ENCODE measurements at regions not wholly inside any gene's neighbourhood (a gene's known extent, or its start where the extent isn't known, plus 50 kb on each side); places are given as distances from the start of the nearest gene placed in this dataset.
"Not testable (repeated sequence)": the region's sequence is repeated elsewhere in the genome, so short reads cannot be mapped to it uniquely, and the experiment has no call there.

GRCh38 chr6:76972474-76972873 is 490.8 kb downstream of the HTR1B start:
- no peak overlapping the region for H3K27ac Mint-ChIP-seq (ENCODE audit: unreplicated experiment)
- no peak for TF ChIP-seq CTCF (IDR thresholded peaks at IDR 0.05; ENCODE audit: unreplicated experiment)
- H3K4me3 Mint-ChIP-seq (ENCODE audit: low read depth, unreplicated experiment) = no peak overlapping the region
- intact Hi-C loops (cut with micrococcal nuclease; ENCODE audit: unreplicated experiment) = no loop called here
- no peak for DNase-seq
- CTCF ChIA-PET = interaction anchor here (0.7 kb wide), 1 partner anchor 1057 kb away, joined by 3 read pairs; no protein-coding TSS in a partner anchor
- peaks cover 6% of the 10 kb centered on the region for H3K9me3 Mint-ChIP-seq (ENCODE audit: low read depth, unreplicated experiment)
- no peaks in the 10 kb centered on the region for H3K36me3 Mint-ChIP-seq (ENCODE audit: insufficient read depth, unreplicated experiment)
- BruUV-seq (replicated peaks) = no TSS peak
- H3K4me1 Mint-ChIP-seq (ENCODE audit: low read depth, unreplicated experiment) = no peaks in the 10 kb centered on the region
- no peaks in the 10 kb centered on the region for H3K27me3 Mint-ChIP-seq (ENCODE audit: unreplicated experiment)

GRCh38 chr6:76959177-76959576 is 504.1 kb downstream of the HTR1B start:
- H3K27me3 Mint-ChIP-seq (ENCODE audit: unreplicated experiment); H3K36me3 Mint-ChIP-seq (ENCODE audit: insufficient read depth, unreplicated experiment); H3K9me3 Mint-ChIP-seq (ENCODE audit: low read depth, unreplicated experiment); H3K4me3 Mint-ChIP-seq (ENCODE audit: low read depth, unreplicated experiment); H3K27ac Mint-ChIP-seq (ENCODE audit: unreplicated experiment); BruUV-seq (replicated peaks); CTCF ChIA-PET; DNase-seq; intact Hi-C loops (cut with micrococcal nuclease; ENCODE audit: unreplicated experiment); H3K4me1 Mint-ChIP-seq (ENCODE audit: low read depth, unreplicated experiment): not testable (repeated sequence)

GRCh38 chr6:76942203-76942966 is 520.9 kb downstream of the HTR1B start:
- intact Hi-C loops (cut with micrococcal nuclease; ENCODE audit: unreplicated experiment) = no loop called here
- H3K27me3 Mint-ChIP-seq (ENCODE audit: unreplicated experiment) = no peaks in the 10 kb centered on the region
- peaks cover 2% of the 10 kb centered on the region for H3K9me3 Mint-ChIP-seq (ENCODE audit: low read depth, unreplicated experiment)
- H3K36me3 Mint-ChIP-seq (ENCODE audit: insufficient read depth, unreplicated experiment) = no peaks in the 10 kb centered on the region
- H3K4me3 Mint-ChIP-seq (ENCODE audit: low read depth, unreplicated experiment) = no peak overlapping the region
- no peak for TF ChIP-seq CTCF (IDR thresholded peaks at IDR 0.05; ENCODE audit: unreplicated experiment)
- H3K4me1 Mint-ChIP-seq (ENCODE audit: low read depth, unreplicated experiment) = no peaks in the 10 kb centered on the region
- no peak overlapping the region for H3K27ac Mint-ChIP-seq (ENCODE audit: unreplicated experiment)
- no TSS peak for BruUV-seq (replicated peaks)
- DNase-seq = no peak
- CTCF ChIA-PET = no interaction called here

- intact Hi-C loops (cut with micrococcal nuclease; ENCODE audit: unreplicated experiment) = no loop called here
- Mint-ChIP-seq H3K36me3 (ENCODE audit: insufficient read depth, unreplicated experiment) (no peaks in the 10 kb centered on the region), H3K9me3 (ENCODE audit: low read depth, unreplicated experiment) (peaks cover 4% of the 10 kb centered on the region), H3K27ac (ENCODE audit: unreplicated experiment) (peak overlapping the region; percentile 63), H3K4me3 (ENCODE audit: low read depth, unreplicated experiment) (no peak overlapping the region), H3K4me1 (ENCODE audit: low read depth, unreplicated experiment) (no peaks in the 10 kb centered on the region), H3K27me3 (ENCODE audit: unreplicated experiment) (no peaks in the 10 kb centered on the region)
- DNase-seq = no peak
- no peak for TF ChIP-seq CTCF (IDR thresholded peaks at IDR 0.05; ENCODE audit: unreplicated experiment)
- CTCF ChIA-PET = interaction anchor here (1.0 kb wide), 1 partner anchor 665 kb away, joined by 3 read pairs; no protein-coding TSS in a partner anchor
- BruUV-seq (replicated peaks) = no TSS peak
Observed at GRCh38 chr6:76940191-76940590, 523.1 kb downstream of the HTR1B start.

GRCh38 chr6:76914737-76915136 is 548.6 kb downstream of the HTR1B start:
- no peak for DNase-seq
- no TSS peak for BruUV-seq (replicated peaks)
- Mint-ChIP-seq H3K9me3 (ENCODE audit: low read depth, unreplicated experiment) (no peaks in the 10 kb centered on the region), H3K36me3 (ENCODE audit: insufficient read depth, unreplicated experiment) (no peaks in the 10 kb centered on the region), H3K27ac (ENCODE audit: unreplicated experiment) (no peak overlapping the region), H3K27me3 (ENCODE audit: unreplicated experiment) (no peaks in the 10 kb centered on the region), H3K4me1 (ENCODE audit: low read depth, unreplicated experiment) (no peaks in the 10 kb centered on the region), H3K4me3 (ENCODE audit: low read depth, unreplicated experiment) (no peak overlapping the region)
- TF ChIP-seq CTCF (IDR thresholded peaks at IDR 0.05; ENCODE audit: unreplicated experiment) = no peak
- intact Hi-C loops (cut with micrococcal nuclease; ENCODE audit: unreplicated experiment) = no loop called here
- CTCF ChIA-PET = no interaction called here

GRCh38 chr6:76905541-76905940 is 557.8 kb downstream of the HTR1B start:
- H3K4me1 Mint-ChIP-seq (ENCODE audit: low read depth, unreplicated experiment); H3K9me3 Mint-ChIP-seq (ENCODE audit: low read depth, unreplicated experiment); DNase-seq; BruUV-seq (replicated peaks); H3K27me3 Mint-ChIP-seq (ENCODE audit: unreplicated experiment); CTCF ChIA-PET; H3K4me3 Mint-ChIP-seq (ENCODE audit: low read depth, unreplicated experiment); H3K36me3 Mint-ChIP-seq (ENCODE audit: insufficient read depth, unreplicated experiment); H3K27ac Mint-ChIP-seq (ENCODE audit: unreplicated experiment); intact Hi-C loops (cut with micrococcal nuclease; ENCODE audit: unreplicated experiment): not testable (repeated sequence)

Data from Calu3 (cell line).